CD14-positive monocyte (primary cell): ENCODE measurements at regions not wholly inside any gene's neighbourhood (a gene's known extent, or its start where the extent isn't known, plus 50 kb on each side); places are given as distances from the start of the nearest gene placed in this dataset.

ENCODE experiments used
- DNase-seq, 3 donors: peaks; one replicate each; pipeline ENCODE4 v3.0.0-alpha.2; 2011 to 2022
- H2AFZ ChIP-seq: 2 replicates; pipeline ENCODE4 v1.6.0; 2012; ENCODE audit warnings: mild to moderate bottlenecking, low read depth, low read length, inconsistent platforms; ENCODE audit not compliant: insufficient read depth, poor library complexity, severe bottlenecking
- H3K27ac ChIP-seq, 2 donors: 1 replicate in 1 of 2; 2 replicates in 1 of 2; pipeline ENCODE4 v1.5.1; 2012 to 2013; ENCODE audit warnings: low read length in 2 of 2, control low read depth in 1 of 2, inconsistent platforms in 1 of 2, low read depth in 1 of 2, mild to moderate bottlenecking in 1 of 2
- H3K27me3 ChIP-seq, 2 donors: one replicate each; pipeline versions ENCODE4 v1.6.0 to v1.6.1; 2011 to 2013; ENCODE audit warnings: low read length in 2 of 2; ENCODE audit not compliant: control insufficient read depth in 2 of 2, insufficient read depth in 2 of 2
- H3K36me3 ChIP-seq, 2 donors: replicated peaks in 1 of 2; 1 replicate in 1 of 2; 2 replicates in 1 of 2; pipeline versions ENCODE4 v1.5.1 to v1.6.1; 2012 to 2013; ENCODE audit warnings: low read length in 2 of 2, control low read depth in 1 of 2, inconsistent platforms in 1 of 2, mild to moderate bottlenecking in 1 of 2; ENCODE audit not compliant: insufficient read depth in 2 of 2, control insufficient read depth in 1 of 2
- H3K4me1 ChIP-seq, 2 donors: 1 replicate in 1 of 2; 2 replicates in 1 of 2; pipeline versions ENCODE4 v1.5.1 to v1.6.1; 2012 to 2013; ENCODE audit warnings: low read length in 2 of 2, control low read depth in 1 of 2, inconsistent platforms in 1 of 2, mild to moderate bottlenecking in 1 of 2, moderate library complexity in 1 of 2; ENCODE audit not compliant: insufficient read depth in 2 of 2, control insufficient read depth in 1 of 2
- H3K4me2 ChIP-seq: replicated peaks from 2 replicates; pipeline ENCODE3; 2012; ENCODE audit warnings: low read length, moderate library complexity, mild to moderate bottlenecking; ENCODE audit not compliant: poor library complexity, severe bottlenecking; ENCODE audit errors: extremely low read depth
- H3K4me3 ChIP-seq, 3 experiments: fragments of 200-600 bp in 1 of 3; sonication (generic) in 1 of 3; replicated peaks in 1 of 3; 1 replicate in 2 of 3; 2 replicates in 1 of 3; pipeline ENCODE4 v1.5.1; 2011 to 2013; ENCODE audit warnings: low read length in 3 of 3, mild to moderate bottlenecking in 3 of 3, control low read depth in 2 of 3, low read depth in 2 of 3, inconsistent platforms in 1 of 3, moderate library complexity in 1 of 3
- H3K79me2 ChIP-seq: 2 replicates; pipeline ENCODE4 v1.6.0; 2012; ENCODE audit warnings: mild to moderate bottlenecking, control low read depth, inconsistent platforms, low read length, moderate library complexity; ENCODE audit not compliant: insufficient read depth
- H3K9ac ChIP-seq: 2 replicates; pipeline ENCODE4 v1.6.0; 2017; ENCODE audit warnings: low read length, mild to moderate bottlenecking; ENCODE audit not compliant: insufficient read depth, poor library complexity, severe bottlenecking
- H3K9me3 ChIP-seq, 2 donors: replicated peaks in 1 of 2; 1 replicate in 1 of 2; 2 replicates in 1 of 2; pipeline versions ENCODE4 v1.5.1 to v1.6.1; 2012 to 2013; ENCODE audit warnings: low read length in 2 of 2, control low read depth in 1 of 2; ENCODE audit not compliant: control insufficient read depth in 1 of 2, insufficient read depth in 1 of 2
- H4K20me1 ChIP-seq: 2 replicates; pipeline ENCODE4 v1.6.0; 2012; ENCODE audit warnings: mild to moderate bottlenecking, low read length, control low read depth, moderate library complexity; ENCODE audit not compliant: insufficient read depth
- H3K27ac Mint-ChIP-seq, 7 donors: one replicate each; pipeline ENCODE4 v1.8.0; 2020; ENCODE audit warnings: mild to moderate bottlenecking in 7 of 7, mixed read lengths in 7 of 7, moderate library complexity in 6 of 7, inconsistent platforms in 2 of 7
- H3K27me3 Mint-ChIP-seq, 3 donors: one replicate each; pipeline ENCODE4 v1.8.0; 2021 to 2022; ENCODE audit warnings: low read depth in 3 of 3, mild to moderate bottlenecking in 3 of 3, mixed read lengths in 3 of 3, moderate library complexity in 3 of 3, inconsistent platforms in 1 of 3
- H3K36me3 Mint-ChIP-seq, 2 donors: one replicate each; pipeline ENCODE4 v1.8.0; 2020; ENCODE audit warnings: mixed read lengths in 2 of 2, inconsistent platforms in 1 of 2, mild to moderate bottlenecking in 1 of 2
- H3K4me1 Mint-ChIP-seq: one replicate; pipeline ENCODE4 v1.8.0; 2020; ENCODE audit warnings: mild to moderate bottlenecking, mixed read lengths
- H3K4me3 Mint-ChIP-seq, 2 donors: one replicate each; pipeline ENCODE4 v1.8.0; 2020; ENCODE audit warnings: mild to moderate bottlenecking in 2 of 2, mixed read lengths in 2 of 2, moderate library complexity in 1 of 2
- H3K9me3 Mint-ChIP-seq, 7 donors: one replicate each; pipeline ENCODE4 v1.8.0; 2020 to 2022; ENCODE audit warnings: mixed read lengths in 7 of 7, mild to moderate bottlenecking in 6 of 7, moderate library complexity in 6 of 7, inconsistent platforms in 2 of 7
- CTCF ChIP-seq: fragments of 200-600 bp; IDR thresholded peaks from one replicate; pipeline ENCODE4 v1.8.0; 2022; ENCODE audit warnings: antibody characterized with exemption, mild to moderate bottlenecking
- whole genome bisulfite sequencing: methylation state at CpG from one replicate; pipeline ENCODE4 v1.1.5; 2013; ENCODE audit warnings: missing lambda C conversion rate; ENCODE audit not compliant: insufficient coverage; 5-methylcytosine and 5-hydroxymethylcytosine counted together
- intact Hi-C, 2 donors: fragments of 100-400 bp; cut with micrococcal nuclease; formaldehyde crosslinking; loops; one replicate each; pipeline versions ENCODE4 v1.15.0 to v1.15.1; 2023

- intact Hi-C loops, result no loop called here
- Mint-ChIP-seq H3K4me1 (peaks cover 6% of the 10 kb centered on the region), H3K27me3 (peaks cover 2 to 5% (median 2%) of the 10 kb centered on the region in 3 donors), H3K9me3 (peaks cover 0 to 5% (median 0%) of the 10 kb centered on the region in 7 donors), H3K4me3 (no peak overlapping the region), H3K36me3 (no peaks in the 10 kb centered on the region), H3K27ac (peak overlapping the region in 5 of 7 donors; percentile 11 to 74 (median 60))
- H3K4me2 ChIP-seq, result peak overlapping the region; percentile 2
- H2AFZ ChIP-seq, result no peak overlapping the region
- H4K20me1 ChIP-seq, result no peaks in the 10 kb centered on the region
- no peak for TF ChIP-seq CTCF
- peak; percentile 39 to 94 (median 53) for DNase-seq
- no peak overlapping the region for H3K9ac ChIP-seq
- 20% methylated on average over 5 of the region's 5 CpGs for WGBS
- H3K4me3 ChIP-seq, result peak overlapping the region in 1 of 3 experiments; percentile 4
- H3K27ac ChIP-seq, result no peak overlapping the region
- H3K27me3 ChIP-seq, result no peaks in the 10 kb centered on the region
- no peaks in the 10 kb centered on the region for H3K36me3 ChIP-seq
- H3K4me1 ChIP-seq, result peaks cover 9 to 10% of the 10 kb centered on the region in 2 donors
- H3K9me3 ChIP-seq, result no peaks in the 10 kb centered on the region
- H3K79me2 ChIP-seq, result no peaks in the 10 kb centered on the region
These were observed 380.0 kb upstream of the SGCG start for GRCh38 chr13:22800526-22801401.

- no peaks in the 10 kb centered on the region for H3K36me3 Mint-ChIP-seq
- Histone ChIP-seq H3K9me3 (no peaks in the 10 kb centered on the region), H3K36me3 (no peaks in the 10 kb centered on the region), H3K27ac (no peak overlapping the region), H3K4me1 (peaks cover 9 to 10% of the 10 kb centered on the region in 2 donors), H3K27me3 (no peaks in the 10 kb centered on the region), H3K79me2 (no peaks in the 10 kb centered on the region), H3K4me2 (peak overlapping the region; percentile 2), H4K20me1 (no peaks in the 10 kb centered on the region), H3K9ac (no peak overlapping the region), H3K4me3 (peak overlapping the region in 1 of 3 experiments; percentile 4), H2AFZ (no peak overlapping the region)
- no CpG with 5 or more reads among the region's 3 CpGs for WGBS
- intact Hi-C loops, result no loop called here
- no peak overlapping the region for H3K4me3 Mint-ChIP-seq
- TF ChIP-seq CTCF, result no peak
- peaks cover 0 to 8% (median 0%) of the 10 kb centered on the region in 7 donors for H3K9me3 Mint-ChIP-seq
- peaks cover 2 to 8% (median 2%) of the 10 kb centered on the region in 3 donors for H3K27me3 Mint-ChIP-seq
- DNase-seq, result no peak
- no peak overlapping the region for H3K27ac Mint-ChIP-seq
- H3K4me1 Mint-ChIP-seq, result peaks cover 6% of the 10 kb centered on the region
These were observed 379.3 kb upstream of the SGCG start for GRCh38 chr13:22801402-22802003.
